ENCODE measurements at regions not wholly inside any gene's neighbourhood (a gene's known extent, or its start where the extent isn't known, plus 50 kb on each side); places are given as distances from the start of the nearest gene placed in this dataset.

- CTCF ChIA-PET = interaction anchor here (1.1 kb wide), 1 partner anchor 103 kb away, joined by 5 read pairs; no protein-coding TSS in a partner anchor
- intact Hi-C loops (cut with micrococcal nuclease) = no loop called here
- POLR2A ChIA-PET = no interaction called here
- Histone ChIP-seq H3K9me2 (ENCODE audit: insufficient read depth) (no peaks in the 10 kb centered on the region), H2AFZ (ENCODE audit: low read depth, low read length, poor library complexity, severe bottlenecking) (no peak overlapping the region), H3K4me3 (replicated peaks in 1 of 2; ENCODE audit: low read depth in 1 of 2, low read length in 2 of 2) (no peak overlapping the region), H3K79me2 (ENCODE audit: insufficient read depth, low read length) (no peaks in the 10 kb centered on the region), H3K9me3 (ENCODE audit: control insufficient read depth in 1 of 2, insufficient read depth in 1 of 2, low read depth in 1 of 2, low read length in 2 of 2) (no peaks in the 10 kb centered on the region), H4K20me1 (ENCODE audit: insufficient read depth) (no peaks in the 10 kb centered on the region), H3K4me2 (ENCODE audit: low read length) (no peak overlapping the region), H3K36me3 (ENCODE audit: control insufficient read depth in 1 of 2, insufficient read depth in 2 of 2, low read length in 2 of 2) (no peaks in the 10 kb centered on the region), H3K4me1 (ENCODE audit: control insufficient read depth in 1 of 2, insufficient read depth in 2 of 2, low read length in 2 of 2) (no peaks in the 10 kb centered on the region), H3K9ac (ENCODE audit: low read length) (no peak overlapping the region), H3K27ac (ENCODE audit: low read depth, low read length) (no peak overlapping the region), H3K27me3 (ENCODE audit: insufficient read depth, low read length) (no peaks in the 10 kb centered on the region)
- TF ChIP-seq FOSL1 (IDR thresholded peaks at IDR 0.05; ENCODE audit: low read depth) (no peak), EZH2phosphoT487 (IDR thresholded peaks at IDR 0.05; ENCODE audit: borderline replicate concordance) (no peak), POLR2A (IDR thresholded peaks at IDR 0.05; ENCODE audit: borderline replicate concordance, extremely low read depth, insufficient read depth, insufficient read length) (no peak), ELF1 (IDR thresholded peaks at IDR 0.05; ENCODE audit: borderline replicate concordance, low read depth) (no peak)
- RAD21 ChIA-PET (ENCODE audit: low non-redundant PET in 1 of 2, low total read pairs in 2 of 2, uncharacterized antibody in 2 of 2, unreplicated experiment in 2 of 2) = interaction anchor here in 1 of 2 experiments (0.7 kb wide), 1 partner anchor 78 kb away, joined by 3 read pairs; no protein-coding TSS in a partner anchor
- BruUV-seq (replicated peaks) = no TSS peak
- ATAC-seq (no peak), DNase-seq (ENCODE audit: low read depth, low spot score) (no peak)
Observed at GRCh38 chr12:58106195-58106594, 164.8 kb downstream of the ATP23 start.

- no peaks in the 10 kb centered on the region for H4K20me1 ChIP-seq (ENCODE audit: insufficient read depth)
- intact Hi-C loops (cut with micrococcal nuclease) = no loop called here
- POLR2A ChIA-PET = no interaction called here
- TF ChIP-seq ZFX (IDR thresholded peaks at IDR 0.05) = no peak
- no peak for TF ChIP-seq EZH2 (IDR thresholded peaks at IDR 0.05)
- no peak for TF ChIP-seq ATF3 (IDR thresholded peaks at IDR 0.05)
- TF ChIP-seq CTCF (IDR thresholded peaks at IDR 0.05 in 2 of 3, conservative IDR thresholded peaks at IDR 0.05 in 1 of 3; ENCODE audit: borderline replicate concordance in 1 of 3, insufficient read depth in 1 of 3, low read depth in 2 of 3, low read length in 2 of 3) = no peak
- TF ChIP-seq POLR2AphosphoS5 (IDR thresholded peaks at IDR 0.05; ENCODE audit: low read depth, low read length) = no peak
- TF ChIP-seq ZBTB33 (IDR thresholded peaks at IDR 0.05; ENCODE audit: extremely low read depth, insufficient replicate concordance, low read length) = no peak
- no peak for TF ChIP-seq REST (IDR thresholded peaks at IDR 0.05; ENCODE audit: low read depth)
- no peak for TF ChIP-seq YY1 (IDR thresholded peaks at IDR 0.05; ENCODE audit: extremely low read depth, insufficient replicate concordance, low read depth, low read length)
- no peak for TF ChIP-seq SP1 (IDR thresholded peaks at IDR 0.05; ENCODE audit: low read depth)
Observed at GRCh38 chr12:58117201-58117600, 175.8 kb downstream of the ATP23 start.

More at GRCh38 chr12:58117201-58117600, 175.8 kb downstream of the ATP23 start:
- Histone ChIP-seq H3K27me3 (ENCODE audit: insufficient read depth, low read length) (no peaks in the 10 kb centered on the region), H3K9ac (ENCODE audit: low read length) (no peak overlapping the region), H3K4me2 (ENCODE audit: low read length) (no peak overlapping the region), H3K36me3 (ENCODE audit: control insufficient read depth in 1 of 2, insufficient read depth in 2 of 2, low read length in 2 of 2) (no peaks in the 10 kb centered on the region), H3K79me2 (ENCODE audit: insufficient read depth, low read length) (no peaks in the 10 kb centered on the region), H3K27ac (ENCODE audit: low read depth, low read length) (no peak overlapping the region), H3K9me2 (ENCODE audit: insufficient read depth) (no peaks in the 10 kb centered on the region), H3K9me3 (ENCODE audit: control insufficient read depth in 1 of 2, insufficient read depth in 1 of 2, low read depth in 1 of 2, low read length in 2 of 2) (no peaks in the 10 kb centered on the region), H3K4me1 (ENCODE audit: control insufficient read depth in 1 of 2, insufficient read depth in 2 of 2, low read length in 2 of 2) (no peaks in the 10 kb centered on the region), H3K4me3 (replicated peaks in 1 of 2; ENCODE audit: low read depth in 1 of 2, low read length in 2 of 2) (no peak overlapping the region), H2AFZ (ENCODE audit: low read depth, low read length, poor library complexity, severe bottlenecking) (no peak overlapping the region)
- no TSS peak for BruUV-seq (replicated peaks)
- DNase-seq (ENCODE audit: low read depth, low spot score) = no peak
- ChIA-PET RAD21 (ENCODE audit: low non-redundant PET in 1 of 2, low total read pairs in 2 of 2, uncharacterized antibody in 2 of 2, unreplicated experiment in 2 of 2) (no interaction called here), CTCF (no interaction called here)
- no peak for ATAC-seq
